ENCODE measurements at regions not wholly inside any gene's neighbourhood (a gene's known extent, or its start where the extent isn't known, plus 50 kb on each side); places are given as distances from the start of the nearest gene placed in this dataset.

GRCh38 chr12:75631831-75632230, 120.4 kb upstream of the KRR1 start:
- TF ChIP-seq CTCF (IDR thresholded peaks at IDR 0.05) (no peak), POLR2A (IDR thresholded peaks at IDR 0.05) (no peak)

All from heart left ventricle (tissue), 13 donors.